H9 (cell line): ENCODE measurements at regions not wholly inside any gene's neighbourhood (a gene's known extent, or its start where the extent isn't known, plus 50 kb on each side); places are given as distances from the start of the nearest gene placed in this dataset.

Experiments used
- DNase-seq: peaks from one replicate; pipeline ENCODE4 v3.0.0-alpha.2; 2017
- H2AFZ ChIP-seq: one replicate; pipeline ENCODE4 v1.6.1; 2013; ENCODE audit warnings: mild to moderate bottlenecking, low read length, control low read depth, moderate library complexity
- H2AK5ac ChIP-seq: 2 replicates; pipeline ENCODE4 v1.6.1; 2013; ENCODE audit warnings: low read length, control low read depth, mixed read lengths; ENCODE audit not compliant: insufficient read length
- H2BK120ac ChIP-seq: one replicate; pipeline ENCODE4 v1.6.1; 2013; ENCODE audit warnings: low read depth, mild to moderate bottlenecking, low read length, control low read depth, inconsistent platforms; ENCODE audit not compliant: poor library complexity, severe bottlenecking
- H2BK12ac ChIP-seq: 2 replicates; pipeline ENCODE4 v1.6.1; 2013; ENCODE audit warnings: low read length, control low read depth, mixed read lengths, low read depth; ENCODE audit not compliant: insufficient read length
- H2BK15ac ChIP-seq: 2 replicates; pipeline ENCODE4 v1.6.1; 2013; ENCODE audit warnings: low read depth, low read length, control low read depth
- H2BK20ac ChIP-seq: one replicate; pipeline ENCODE4 v1.6.1; 2013; ENCODE audit warnings: low read depth, mild to moderate bottlenecking, low read length, control low read depth, inconsistent platforms; ENCODE audit not compliant: poor library complexity, severe bottlenecking
- H2BK5ac ChIP-seq: 2 replicates; pipeline ENCODE4 v1.6.1; 2013; ENCODE audit warnings: low read length, control low read depth, mixed read lengths; ENCODE audit not compliant: insufficient read length
- H3K14ac ChIP-seq: 2 replicates; pipeline ENCODE4 v1.6.1; 2013; ENCODE audit warnings: low read length, control low read depth; ENCODE audit not compliant: insufficient read depth
- H3K18ac ChIP-seq: 2 replicates; pipeline ENCODE4 v1.6.1; 2013; ENCODE audit warnings: low read depth, mild to moderate bottlenecking, mixed read lengths, low read length, control low read depth; ENCODE audit not compliant: insufficient read length
- H3K23ac ChIP-seq: 2 replicates; pipeline ENCODE4 v1.6.1; 2013; ENCODE audit warnings: low read length, control low read depth, mixed read lengths, low read depth; ENCODE audit not compliant: insufficient read length
- H3K23me2 ChIP-seq: 2 replicates; pipeline ENCODE4 v1.6.1; 2013; ENCODE audit warnings: low read depth, mild to moderate bottlenecking, mixed read lengths, low read length, control low read depth; ENCODE audit not compliant: insufficient read length, poor library complexity, severe bottlenecking
- H3K27ac ChIP-seq: 2 replicates; pipeline ENCODE4 v1.5.1; 2013; ENCODE audit warnings: low read length, control low read depth, mixed read lengths, low read depth; ENCODE audit not compliant: insufficient read length
- H3K27me3 ChIP-seq: 2 replicates; pipeline ENCODE4 v1.6.1; 2013; ENCODE audit warnings: low read length, control low read depth, inconsistent platforms; ENCODE audit not compliant: insufficient read depth
- H3K4ac ChIP-seq: 2 replicates; pipeline ENCODE4 v1.6.1; 2013; ENCODE audit warnings: low read depth, mild to moderate bottlenecking, control low read depth, inconsistent platforms, low read length, moderate library complexity
- H3K4me1 ChIP-seq: 2 replicates; pipeline ENCODE4 v1.6.1; 2013; ENCODE audit warnings: low read length, control low read depth, inconsistent platforms; ENCODE audit not compliant: insufficient read depth
- H3K4me2 ChIP-seq: 2 replicates; pipeline ENCODE4 v1.6.1; 2013; ENCODE audit warnings: low read length, control low read depth, mixed read lengths; ENCODE audit not compliant: insufficient read length, insufficient read depth
- H3K56ac ChIP-seq: 2 replicates; pipeline ENCODE4 v1.6.1; 2013; ENCODE audit warnings: low read depth, mild to moderate bottlenecking, mixed read lengths, low read length, control low read depth; ENCODE audit not compliant: insufficient read length
- H3K79me1 ChIP-seq: 2 replicates; pipeline ENCODE4 v1.6.1; 2013; ENCODE audit warnings: low read depth, mild to moderate bottlenecking, moderate library complexity, low read length, control low read depth, inconsistent platforms; ENCODE audit not compliant: insufficient read depth, poor library complexity, severe bottlenecking
- H3K79me2 ChIP-seq: 2 replicates; pipeline ENCODE4 v1.6.1; 2013; ENCODE audit warnings: low read length, control low read depth, inconsistent platforms; ENCODE audit not compliant: insufficient read depth
- H3K9ac ChIP-seq: 2 replicates; pipeline ENCODE4 v1.6.1; 2013; ENCODE audit warnings: low read length, control low read depth, mixed read lengths; ENCODE audit not compliant: insufficient read length; ENCODE audit errors: extremely low read depth
- H3K9me3 ChIP-seq: one replicate; pipeline ENCODE4 v1.6.1; 2013; ENCODE audit warnings: low read depth, low read length, inconsistent platforms; ENCODE audit not compliant: control insufficient read depth
- H3T11ph ChIP-seq: one replicate; pipeline ENCODE4 v1.6.1; 2013; ENCODE audit warnings: mild to moderate bottlenecking, low read length, control low read depth, inconsistent platforms
- H4K20me1 ChIP-seq: one replicate; pipeline ENCODE4 v1.6.1; 2013; ENCODE audit not compliant: control insufficient read depth, insufficient read length, insufficient read depth
- H4K5ac ChIP-seq: 2 replicates; pipeline ENCODE4 v1.6.1; 2013; ENCODE audit warnings: low read depth, mild to moderate bottlenecking, mixed read lengths, low read length, control low read depth; ENCODE audit not compliant: insufficient read length
- H4K8ac ChIP-seq: replicated peaks from 2 replicates; pipeline ENCODE4 v1.6.1; 2013; ENCODE audit warnings: low read length, control low read depth, mixed read lengths, low read depth; ENCODE audit not compliant: insufficient read length
- H4K91ac ChIP-seq: 2 replicates; pipeline ENCODE4 v1.6.1; 2013; ENCODE audit warnings: low read depth, mild to moderate bottlenecking, moderate library complexity, mixed read lengths, low read length, control low read depth; ENCODE audit not compliant: insufficient read length
- H3K27ac Mint-ChIP-seq, 3 experiments: 2 replicates in 2 of 3; 3 replicates in 1 of 3; pipeline ENCODE4 v1.8.0; 2020 to 2021; ENCODE audit warnings: mixed read lengths in 3 of 3, mild to moderate bottlenecking in 1 of 3, moderate library complexity in 1 of 3
- H3K27me3 Mint-ChIP-seq: 2 replicates; pipeline ENCODE4 v1.8.0; 2021; ENCODE audit warnings: low read depth, mild to moderate bottlenecking, moderate library complexity, mixed read lengths
- H3K36me3 Mint-ChIP-seq, 3 experiments: 2 replicates in 2 of 3; 3 replicates in 1 of 3; pipeline ENCODE4 v1.8.0; 2020 to 2021; ENCODE audit warnings: low read depth in 3 of 3, mixed read lengths in 3 of 3; ENCODE audit not compliant: insufficient read depth in 1 of 3
- H3K4me1 Mint-ChIP-seq, 2 experiments: 2 replicates each; pipeline ENCODE4 v1.8.0; 2020; ENCODE audit warnings: mixed read lengths in 2 of 2
- H3K4me3 Mint-ChIP-seq, 2 experiments: 2 replicates in 1 of 2; 3 replicates in 1 of 2; pipeline ENCODE4 v1.8.0; 2020 to 2021; ENCODE audit warnings: mild to moderate bottlenecking in 2 of 2, mixed read lengths in 2 of 2, moderate library complexity in 1 of 2
- H3K9me3 Mint-ChIP-seq, 2 experiments: 2 replicates in 1 of 2; 3 replicates in 1 of 2; pipeline ENCODE4 v1.8.0; 2020; ENCODE audit warnings: mild to moderate bottlenecking in 2 of 2, mixed read lengths in 2 of 2, moderate library complexity in 1 of 2
- WGBS: extraction: QIAGEN DNeasy Blood & Tissue Kit; methylation state at CpG from one replicate; pipeline ENCODE4 v1.1.7; 2013; ENCODE audit warnings: missing lambda C conversion rate, low lambda C conversion rate, mixed read lengths; ENCODE audit not compliant: insufficient read length; ENCODE audit errors: extremely low coverage; 5-methylcytosine and 5-hydroxymethylcytosine counted together
- TF ChIP-seq, protein P1 (sequence below): fragments of 200-600 bp; sonication (generic); conservative IDR thresholded peaks from 3 replicates; pipeline ENCODE4 v1.8.0; 2021; ENCODE audit warnings: antibody characterized with exemption, mild to moderate bottlenecking

- Histone ChIP-seq H3K79me2 (no peaks in the 10 kb centered on the region), H3K79me1 (no peaks in the 10 kb centered on the region), H4K20me1 (no peaks in the 10 kb centered on the region), H2AK5ac (no peak overlapping the region), H3K27me3 (no peaks in the 10 kb centered on the region), H3K4me2 (no peak overlapping the region), H4K91ac (no peak overlapping the region), H2AFZ (no peak overlapping the region), H3K4ac (no peak overlapping the region), H2BK20ac (no peak overlapping the region), H2BK15ac (no peak overlapping the region), H2BK5ac (no peak overlapping the region), H3T11ph (no peak overlapping the region), H3K9me3 (no peaks in the 10 kb centered on the region), H2BK12ac (no peak overlapping the region), H3K9ac (no peak overlapping the region), H3K4me1 (no peaks in the 10 kb centered on the region), H3K18ac (no peak overlapping the region), H4K8ac (no peak overlapping the region), H2BK120ac (no peak overlapping the region), H3K14ac (no peak overlapping the region), H3K23ac (no peak overlapping the region), H3K27ac (no peak overlapping the region), H4K5ac (no peak overlapping the region), H3K56ac (no peak overlapping the region), H3K23me2 (no peaks in the 10 kb centered on the region)
- Mint-ChIP-seq H3K36me3 (no peaks in the 10 kb centered on the region), H3K4me3 (no peak overlapping the region), H3K4me1 (peaks cover 5 to 15% of the 10 kb centered on the region in 2 experiments), H3K27ac (peak overlapping the region in 1 of 3 experiments; percentile 10; a peak in 1 of 7 replicates), H3K27me3 (peaks cover 9% of the 10 kb centered on the region), H3K9me3 (no peaks in the 10 kb centered on the region)
- WGBS = no CpG with 5 or more reads among the region's 9 CpGs
- no peak for DNase-seq
- TF ChIP-seq, protein P1, sequence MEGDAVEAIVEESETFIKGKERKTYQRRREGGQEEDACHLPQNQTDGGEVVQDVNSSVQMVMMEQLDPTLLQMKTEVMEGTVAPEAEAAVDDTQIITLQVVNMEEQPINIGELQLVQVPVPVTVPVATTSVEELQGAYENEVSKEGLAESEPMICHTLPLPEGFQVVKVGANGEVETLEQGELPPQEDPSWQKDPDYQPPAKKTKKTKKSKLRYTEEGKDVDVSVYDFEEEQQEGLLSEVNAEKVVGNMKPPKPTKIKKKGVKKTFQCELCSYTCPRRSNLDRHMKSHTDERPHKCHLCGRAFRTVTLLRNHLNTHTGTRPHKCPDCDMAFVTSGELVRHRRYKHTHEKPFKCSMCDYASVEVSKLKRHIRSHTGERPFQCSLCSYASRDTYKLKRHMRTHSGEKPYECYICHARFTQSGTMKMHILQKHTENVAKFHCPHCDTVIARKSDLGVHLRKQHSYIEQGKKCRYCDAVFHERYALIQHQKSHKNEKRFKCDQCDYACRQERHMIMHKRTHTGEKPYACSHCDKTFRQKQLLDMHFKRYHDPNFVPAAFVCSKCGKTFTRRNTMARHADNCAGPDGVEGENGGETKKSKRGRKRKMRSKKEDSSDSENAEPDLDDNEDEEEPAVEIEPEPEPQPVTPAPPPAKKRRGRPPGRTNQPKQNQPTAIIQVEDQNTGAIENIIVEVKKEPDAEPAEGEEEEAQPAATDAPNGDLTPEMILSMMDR = no peak
These were observed 95.3 kb upstream of the ARMC2 start for GRCh38 chr6:108752733-108753590.
